ENCODE measurements at regions not wholly inside any gene's neighbourhood (a gene's known extent, or its start where the extent isn't known, plus 50 kb on each side); places are given as distances from the start of the nearest gene placed in this dataset.
"Not testable (repeated sequence)": the region's sequence is repeated elsewhere in the genome, so short reads cannot be mapped to it uniquely, and the experiment has no call there.

DNA sequence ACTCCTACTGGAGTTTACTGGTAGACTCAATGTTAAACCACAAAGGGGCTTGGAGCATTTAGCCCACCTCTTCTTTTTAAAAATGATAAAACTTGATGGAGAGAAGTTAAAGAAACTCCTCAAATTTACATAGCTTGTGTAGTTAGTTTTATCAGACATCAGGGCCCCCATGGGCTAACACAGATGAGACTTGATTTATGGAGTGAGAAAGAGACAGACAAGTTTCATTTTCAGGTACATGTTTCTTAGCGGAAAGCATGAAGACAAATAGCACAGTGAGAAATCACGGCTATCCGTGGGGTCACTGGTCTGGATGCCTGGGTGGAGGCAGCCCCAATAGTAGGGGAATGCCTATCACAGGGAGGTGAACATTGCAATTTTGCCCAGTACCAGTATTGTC lies 173.6 kb downstream of the TFAP2B start:
- CTCF ChIA-PET = no interaction called here
- Mint-ChIP-seq H3K4me1 (no peaks in the 10 kb centered on the region), H3K27me3 (no peaks in the 10 kb centered on the region), H3K9me3 (no peaks in the 10 kb centered on the region), H3K27ac (no peak overlapping the region), H3K36me3 (ENCODE audit: low read depth) (no peaks in the 10 kb centered on the region), H3K4me3 (no peak overlapping the region)
- POLR2A ChIA-PET = no interaction called here
- DNase-seq = no peak

DNA sequence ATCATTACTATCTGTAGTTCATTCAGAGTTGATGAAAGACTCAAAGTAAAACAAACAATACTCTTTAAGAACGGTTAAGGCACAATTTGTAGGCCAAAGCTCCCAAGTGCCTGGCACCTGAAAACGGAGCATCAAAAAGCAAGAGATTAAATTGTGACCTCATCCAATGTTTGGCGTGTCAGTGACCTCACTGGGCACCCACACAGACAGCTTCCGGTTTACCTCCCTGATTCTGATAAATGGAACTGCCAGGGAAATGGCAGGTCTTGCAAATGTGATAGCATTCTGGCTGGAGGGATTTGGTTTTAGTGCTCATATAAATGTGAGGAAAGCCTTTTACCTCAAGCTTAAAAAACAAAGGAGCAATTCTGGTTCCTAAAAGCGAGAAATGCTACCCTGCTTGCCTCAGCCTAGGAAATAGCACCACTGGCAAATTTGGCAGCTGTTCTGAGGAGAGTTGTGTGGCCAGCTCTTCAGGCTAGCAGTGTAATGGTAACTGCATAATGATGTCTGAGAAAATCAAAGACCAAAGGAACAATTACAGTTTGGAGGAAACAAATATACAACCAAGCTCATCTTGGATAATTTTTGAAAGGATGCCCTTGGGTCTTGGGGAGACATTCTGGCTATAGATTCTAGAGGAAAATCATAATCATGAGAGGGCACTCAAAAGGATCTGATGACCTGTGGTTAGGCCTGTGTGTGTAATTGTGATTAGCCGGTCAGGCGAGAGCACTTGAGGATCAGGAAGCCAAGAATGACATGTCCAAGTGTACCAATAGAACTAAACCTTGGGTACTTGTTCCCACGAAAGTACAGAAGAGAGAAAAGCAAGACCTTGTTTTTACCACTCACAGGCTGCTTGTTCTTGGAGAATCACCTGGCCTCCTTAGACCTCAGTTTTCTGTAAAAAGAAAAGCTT lies 174.3 kb downstream of the TFAP2B start:
- POLR2A ChIA-PET = no interaction called here
- no peak for DNase-seq
- Mint-ChIP-seq H3K9me3 (no peaks in the 10 kb centered on the region), H3K27ac (no peak overlapping the region), H3K4me1 (no peaks in the 10 kb centered on the region), H3K4me3 (no peak overlapping the region), H3K27me3 (no peaks in the 10 kb centered on the region), H3K36me3 (ENCODE audit: low read depth) (no peaks in the 10 kb centered on the region)
- CTCF ChIA-PET = no interaction called here

DNA sequence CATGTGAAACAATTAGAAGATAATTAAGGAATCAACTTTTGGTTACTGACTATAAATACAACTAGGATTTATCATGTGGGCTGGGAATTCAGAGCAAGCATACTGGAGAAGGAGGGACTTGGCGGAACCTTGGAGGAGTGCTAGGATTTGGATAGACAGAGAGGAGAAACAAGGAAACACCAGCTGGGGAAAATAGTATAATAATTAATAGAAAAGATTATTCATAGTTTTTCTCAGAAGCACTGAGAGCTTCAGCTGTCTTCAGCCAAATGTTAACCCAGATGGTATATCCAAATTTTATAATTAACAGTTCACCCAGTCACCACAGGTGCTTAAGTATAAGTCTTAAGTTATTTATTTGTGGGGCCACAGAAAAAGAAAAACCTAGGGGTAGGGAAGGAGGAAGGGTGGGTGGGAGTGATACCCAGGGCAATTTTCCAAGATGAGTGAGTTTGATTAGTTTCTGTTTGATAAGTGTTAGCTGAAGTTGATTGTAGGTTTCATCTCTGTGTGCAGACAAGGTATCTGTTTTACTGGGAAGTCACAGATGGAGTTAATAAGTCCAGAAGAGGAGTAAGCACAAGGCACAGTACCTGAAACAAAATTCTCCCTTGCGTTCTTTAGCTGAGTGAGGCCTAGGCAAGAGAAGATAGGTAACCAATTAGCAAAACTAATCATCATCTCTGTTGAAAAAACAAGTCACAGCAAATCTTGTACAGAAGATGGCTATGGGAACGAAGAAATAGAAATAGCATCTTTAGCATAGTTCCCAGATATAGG lies 175.5 kb downstream of the TFAP2B start:
- no peak for DNase-seq
- Mint-ChIP-seq H3K4me3 (no peak overlapping the region), H3K27me3 (no peaks in the 10 kb centered on the region), H3K36me3 (ENCODE audit: low read depth) (no peaks in the 10 kb centered on the region), H3K4me1 (no peaks in the 10 kb centered on the region), H3K27ac (no peak overlapping the region), H3K9me3 (no peaks in the 10 kb centered on the region)
- ChIA-PET POLR2A (no interaction called here), CTCF (no interaction called here)

DNA sequence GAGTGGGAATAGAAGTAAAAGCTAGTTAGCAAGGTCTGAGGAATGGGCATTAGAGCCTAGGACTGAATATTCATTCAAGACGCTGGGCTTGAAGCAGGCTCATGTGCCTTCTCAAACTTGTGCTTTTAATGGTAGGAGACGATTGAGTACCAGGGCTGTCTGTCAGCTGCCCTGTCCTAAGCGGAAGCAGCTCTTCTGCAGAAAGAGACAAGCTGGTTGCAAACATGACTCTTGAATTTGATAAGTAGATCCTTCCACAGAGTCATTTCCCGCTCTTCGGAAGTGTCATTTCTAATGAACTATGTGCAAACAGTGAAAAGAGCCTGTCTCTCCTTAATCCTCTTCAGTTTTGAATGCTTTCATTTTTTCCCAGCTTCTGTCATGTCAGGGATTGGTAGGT lies 176.4 kb downstream of the TFAP2B start:
- Mint-ChIP-seq H3K36me3 (ENCODE audit: low read depth) (no peaks in the 10 kb centered on the region), H3K4me3 (no peak overlapping the region), H3K9me3 (no peaks in the 10 kb centered on the region), H3K27me3 (no peaks in the 10 kb centered on the region), H3K4me1 (no peaks in the 10 kb centered on the region), H3K27ac (no peak overlapping the region)
- ChIA-PET CTCF (no interaction called here), POLR2A (no interaction called here)
- DNase-seq = no peak

DNA sequence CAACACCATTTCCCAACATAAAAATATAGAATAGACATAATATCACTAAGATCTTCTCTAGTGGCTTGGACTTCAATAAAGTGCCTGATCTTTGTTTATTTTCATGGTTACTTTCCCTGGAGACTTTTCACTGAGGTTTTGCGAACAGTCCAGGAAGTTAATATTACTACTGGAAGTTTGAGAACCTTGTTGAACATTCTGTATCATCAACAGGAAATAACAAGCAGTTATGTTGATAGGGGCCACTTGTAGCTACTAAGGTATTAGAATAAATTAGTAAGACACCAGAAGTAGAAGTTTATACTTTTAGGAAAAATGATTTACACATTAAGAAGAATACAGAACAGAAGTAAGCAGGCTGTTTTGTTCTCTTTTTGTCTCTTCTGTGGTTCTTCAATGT lies 180.2 kb downstream of the TFAP2B start:
- Mint-ChIP-seq H3K4me3 (no peak overlapping the region), H3K27me3 (no peaks in the 10 kb centered on the region), H3K4me1 (no peaks in the 10 kb centered on the region), H3K9me3 (no peaks in the 10 kb centered on the region), H3K36me3 (ENCODE audit: low read depth) (no peaks in the 10 kb centered on the region), H3K27ac (no peak overlapping the region)
- CTCF ChIA-PET = no interaction called here
- POLR2A ChIA-PET = no interaction called here
- DNase-seq = no peak

DNA sequence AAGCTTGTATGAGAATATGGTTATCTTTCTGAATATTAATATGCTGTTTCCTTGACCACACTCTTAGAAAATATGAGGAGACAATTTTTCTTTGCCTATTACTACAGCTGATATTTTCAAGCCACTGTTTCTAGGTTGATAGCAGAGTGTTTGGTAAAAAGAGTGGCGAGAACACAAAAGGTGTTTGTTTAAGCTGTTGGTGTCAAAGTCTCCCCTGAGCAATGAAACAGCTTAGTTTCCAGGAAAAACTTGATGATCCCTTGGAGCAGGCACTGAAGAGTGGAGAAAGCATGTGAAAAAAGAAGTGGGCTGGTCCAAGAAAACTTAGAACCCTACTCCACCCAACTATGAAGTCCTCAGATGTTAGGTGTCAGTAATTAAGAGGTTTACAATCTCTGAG lies 182.7 kb downstream of the TFAP2B start:
- Mint-ChIP-seq H3K36me3 (ENCODE audit: low read depth) (no peaks in the 10 kb centered on the region), H3K9me3 (no peaks in the 10 kb centered on the region), H3K27me3 (no peaks in the 10 kb centered on the region), H3K27ac (no peak overlapping the region), H3K4me1 (no peaks in the 10 kb centered on the region), H3K4me3 (no peak overlapping the region)
- DNase-seq = no peak
- ChIA-PET CTCF (no interaction called here), POLR2A (no interaction called here)

DNA sequence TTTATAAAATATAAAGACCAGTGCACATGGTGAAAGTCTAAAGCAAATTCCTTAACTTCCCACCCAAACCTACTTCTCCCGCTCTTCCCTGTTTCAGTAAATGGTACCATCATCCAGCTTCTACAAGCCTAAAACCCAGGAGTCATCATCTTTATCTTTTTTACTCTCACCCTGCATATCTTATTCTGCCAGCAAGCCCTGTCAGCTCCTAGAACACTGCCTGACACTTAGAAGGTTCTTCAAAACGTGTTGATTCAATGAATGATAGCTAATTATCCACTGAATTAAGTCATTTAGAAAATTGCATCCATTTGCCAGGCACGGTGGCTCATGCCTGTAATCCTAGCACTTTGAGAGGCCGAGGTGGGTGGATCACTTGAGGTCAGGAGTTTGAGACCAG lies 185.7 kb downstream of the TFAP2B start:
- no peak for DNase-seq
- Mint-ChIP-seq H3K36me3 (ENCODE audit: low read depth) (no peaks in the 10 kb centered on the region), H3K27ac (no peak overlapping the region), H3K4me3 (no peak overlapping the region), H3K4me1 (no peaks in the 10 kb centered on the region), H3K27me3 (no peaks in the 10 kb centered on the region), H3K9me3 (no peaks in the 10 kb centered on the region)
- ChIA-PET POLR2A (no interaction called here), CTCF (interaction anchor here (0.8 kb wide), 1 partner anchor 9 kb away, joined by 3 read pairs; no protein-coding TSS in a partner anchor)

DNA sequence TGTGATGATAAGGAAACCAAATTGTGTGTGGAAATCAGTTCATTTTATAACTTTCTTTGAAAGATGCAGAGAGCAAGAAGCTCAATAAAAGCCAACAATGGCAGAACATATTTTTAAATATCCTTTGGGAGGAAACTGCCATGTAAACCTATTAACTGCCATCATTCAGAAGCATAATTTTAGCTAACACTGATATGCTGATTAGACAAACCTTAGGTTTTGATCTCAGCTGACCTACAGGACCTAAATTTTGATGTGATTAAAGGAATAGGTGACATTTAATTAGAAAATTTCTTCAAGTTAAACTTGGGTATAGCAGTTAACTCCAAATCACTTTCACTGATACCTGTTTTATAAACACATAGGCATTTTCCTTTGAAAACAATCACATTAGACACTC lies 187.1 kb downstream of the TFAP2B start:
- no peak for DNase-seq
- POLR2A ChIA-PET = no interaction called here
- Mint-ChIP-seq H3K36me3 (ENCODE audit: low read depth) (no peaks in the 10 kb centered on the region), H3K9me3 (no peaks in the 10 kb centered on the region), H3K4me3 (no peak overlapping the region), H3K27ac (no peak overlapping the region), H3K4me1 (no peaks in the 10 kb centered on the region), H3K27me3 (no peaks in the 10 kb centered on the region)
- CTCF ChIA-PET = no interaction called here

DNA sequence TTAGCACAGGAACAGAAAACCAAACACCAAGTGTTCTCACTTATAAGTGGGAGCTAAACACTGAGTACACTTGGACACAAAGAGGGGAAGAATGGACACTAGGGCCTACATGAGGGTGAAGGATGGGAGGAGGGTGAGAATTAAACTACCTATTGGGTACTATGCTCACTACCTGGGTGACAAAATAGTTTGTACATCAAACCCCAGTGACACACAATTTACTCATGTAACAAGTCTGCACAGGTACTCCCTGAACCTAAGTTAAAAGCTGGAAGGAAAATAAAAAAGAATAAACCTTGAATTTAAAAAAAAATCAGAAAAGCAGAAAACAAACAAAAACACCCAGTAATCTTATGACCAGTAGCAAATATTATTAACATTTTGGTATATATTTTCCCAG lies 188.6 kb downstream of the TFAP2B start:
- POLR2A ChIA-PET = no interaction called here
- H3K4me3 Mint-ChIP-seq = no peak overlapping the region

DNA sequence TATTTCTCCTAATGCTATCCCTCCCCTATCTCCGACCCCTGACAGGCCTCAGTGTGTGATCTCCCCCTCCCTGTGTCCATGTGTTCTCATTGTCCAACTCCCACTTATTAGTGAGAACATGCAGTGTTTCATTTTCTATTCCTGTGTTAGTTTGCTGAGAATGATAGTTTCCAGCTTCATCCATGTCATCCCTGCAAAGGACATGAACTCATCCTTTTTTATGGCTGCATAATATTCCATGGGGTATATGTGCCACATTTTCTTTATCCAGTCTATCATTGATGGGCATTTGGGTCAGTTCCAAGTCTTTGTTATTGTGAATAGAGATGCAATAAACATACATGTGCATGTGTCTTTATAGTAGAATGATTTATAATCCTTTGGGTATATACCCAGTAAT lies 190.0 kb downstream of the TFAP2B start:
- CTCF ChIA-PET; H3K27me3 Mint-ChIP-seq; H3K4me3 Mint-ChIP-seq; H3K36me3 Mint-ChIP-seq (ENCODE audit: low read depth); H3K4me1 Mint-ChIP-seq; DNase-seq; POLR2A ChIA-PET; H3K9me3 Mint-ChIP-seq; H3K27ac Mint-ChIP-seq: not testable (repeated sequence)

More for the DNA sequence above, 188.6 kb downstream of the TFAP2B start:
- Mint-ChIP-seq H3K27ac (no peak overlapping the region), H3K9me3 (no peaks in the 10 kb centered on the region), H3K36me3 (ENCODE audit: low read depth) (no peaks in the 10 kb centered on the region), H3K4me1 (no peaks in the 10 kb centered on the region), H3K27me3 (no peaks in the 10 kb centered on the region)
- CTCF ChIA-PET = no interaction called here
- no peak for DNase-seq

DNA sequence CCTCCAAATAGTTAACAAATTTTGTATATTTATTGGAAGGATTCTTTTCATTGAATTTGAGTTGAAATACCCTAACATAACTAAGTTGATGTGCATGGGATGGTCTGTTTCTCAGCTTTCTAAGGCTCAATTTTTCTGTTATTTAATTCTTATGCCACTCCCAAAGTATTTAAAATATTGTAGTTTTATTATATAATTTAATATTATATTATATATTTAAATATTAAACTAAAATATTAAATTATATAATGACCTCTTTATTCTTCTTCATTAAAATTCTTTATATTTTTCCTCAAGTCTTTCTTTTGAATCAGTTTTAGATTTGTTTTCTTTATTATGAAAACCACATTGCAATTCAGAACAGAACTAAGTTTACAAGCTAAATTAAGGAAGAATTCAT lies 194.7 kb downstream of the TFAP2B start:
- Mint-ChIP-seq H3K4me3 (no peak overlapping the region), H3K27me3 (no peaks in the 10 kb centered on the region), H3K9me3 (no peaks in the 10 kb centered on the region), H3K4me1 (no peaks in the 10 kb centered on the region), H3K36me3 (ENCODE audit: low read depth) (no peaks in the 10 kb centered on the region), H3K27ac (no peak overlapping the region)
- DNase-seq = no peak
- ChIA-PET CTCF (interaction anchor here (1.1 kb wide), 1 partner anchor 10 kb away, joined by 3 read pairs; no protein-coding TSS in a partner anchor), POLR2A (no interaction called here)

DNA sequence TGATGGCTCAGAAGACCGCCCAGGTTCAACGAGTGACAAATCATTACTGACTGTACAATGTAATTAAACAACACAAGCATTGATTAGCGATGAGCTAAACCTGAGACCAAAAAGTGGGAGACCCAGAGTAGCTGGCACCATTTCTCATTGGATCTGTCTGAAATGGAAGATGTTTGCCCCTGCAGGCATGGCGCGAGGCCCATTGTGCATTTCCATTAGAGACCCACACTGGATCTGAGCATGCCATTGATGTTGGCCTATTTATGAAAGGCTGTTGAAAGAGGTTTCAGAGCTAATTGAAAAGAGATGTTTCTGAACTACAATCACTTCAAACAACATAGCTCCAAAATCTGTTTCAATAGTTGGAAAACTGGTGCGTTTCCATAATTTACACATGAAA lies 196.7 kb downstream of the TFAP2B start:
- no peak for DNase-seq
- POLR2A ChIA-PET = no interaction called here
- CTCF ChIA-PET = no interaction called here
- Mint-ChIP-seq H3K4me1 (no peaks in the 10 kb centered on the region), H3K9me3 (no peaks in the 10 kb centered on the region), H3K36me3 (ENCODE audit: low read depth) (no peaks in the 10 kb centered on the region), H3K27me3 (no peaks in the 10 kb centered on the region), H3K4me3 (no peak overlapping the region), H3K27ac (no peak overlapping the region)

DNA sequence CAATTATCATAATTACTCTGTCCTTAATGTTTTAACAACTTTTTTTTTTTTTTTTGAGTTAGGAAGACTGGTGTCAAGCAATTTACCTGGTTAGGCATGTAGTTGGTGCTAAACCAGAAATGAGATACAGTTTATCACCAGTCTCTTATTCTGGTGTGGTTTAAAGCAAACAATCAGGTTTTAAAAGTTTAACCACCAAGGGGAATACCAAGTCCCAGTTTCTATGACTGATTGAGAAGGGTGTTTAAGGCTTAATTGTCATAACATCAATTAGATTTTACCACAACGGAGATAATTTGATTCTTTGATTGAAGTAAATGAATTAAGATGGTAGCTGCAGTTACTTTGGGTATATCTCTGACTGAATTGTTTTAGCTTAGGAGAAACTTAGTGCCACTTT lies 197.8 kb downstream of the TFAP2B start:
- Mint-ChIP-seq H3K4me1 (no peaks in the 10 kb centered on the region), H3K27me3 (no peaks in the 10 kb centered on the region), H3K36me3 (ENCODE audit: low read depth) (no peaks in the 10 kb centered on the region), H3K9me3 (no peaks in the 10 kb centered on the region), H3K27ac (no peak overlapping the region), H3K4me3 (no peak overlapping the region)
- CTCF ChIA-PET = no interaction called here
- POLR2A ChIA-PET = no interaction called here
- no peak for DNase-seq

DNA sequence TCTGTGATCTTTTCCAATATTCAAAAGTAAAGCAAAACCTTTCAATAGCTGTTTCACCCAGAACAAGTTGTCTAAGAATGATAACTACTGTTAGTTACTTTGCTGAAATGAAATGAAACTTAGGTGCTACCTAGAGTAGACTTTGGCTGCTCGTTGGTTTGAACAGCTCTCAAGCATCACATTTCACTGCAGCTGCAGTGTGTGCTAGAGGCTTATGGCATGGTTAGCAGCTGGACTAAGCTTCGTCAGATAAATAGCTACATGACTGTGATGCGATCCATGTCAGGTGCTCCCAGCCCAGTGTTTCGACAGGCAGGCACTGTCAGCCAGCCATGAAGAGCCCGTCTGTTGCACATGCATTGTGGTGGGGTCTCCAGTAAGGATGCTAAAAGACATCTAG lies 201.1 kb downstream of the TFAP2B start:
- Mint-ChIP-seq H3K36me3 (ENCODE audit: low read depth) (no peaks in the 10 kb centered on the region), H3K27me3 (no peaks in the 10 kb centered on the region), H3K4me1 (no peaks in the 10 kb centered on the region), H3K27ac (no peak overlapping the region), H3K4me3 (no peak overlapping the region), H3K9me3 (no peaks in the 10 kb centered on the region)
- no peak for DNase-seq
- POLR2A ChIA-PET = no interaction called here
- CTCF ChIA-PET = no interaction called here

Data from activated CD4-positive, alpha-beta T cell treated with anti-CD3 and anti-CD28 coated beads, Interleukin-2, amount 10 ng/mL, durations not matched to agents 7 days and 5 days (primary cell).